BLaER1 (cell line): ENCODE measurements at regions not wholly inside any gene's neighbourhood (a gene's known extent, or its start where the extent isn't known, plus 50 kb on each side); places are given as distances from the start of the nearest gene placed in this dataset.

Source experiments
- H3K27ac ChIP-seq: shearing (Covaris generic); formaldehyde crosslinking; 2 replicates; pipeline ENCODE4 v1.8.1; 2022
- H3K27me3 ChIP-seq: shearing (Covaris generic); formaldehyde crosslinking; 2 replicates; pipeline ENCODE4 v1.8.1; 2022
- H3K36me3 ChIP-seq: shearing (Covaris generic); formaldehyde crosslinking; 2 replicates; pipeline ENCODE4 v1.8.1; 2022
- H3K4me1 ChIP-seq: shearing (Covaris generic); formaldehyde crosslinking; 2 replicates; pipeline ENCODE4 v1.8.1; 2022
- H3K4me2 ChIP-seq: shearing (Covaris generic); formaldehyde crosslinking; 2 replicates; pipeline ENCODE4 v1.8.1; 2022
- H3K4me3 ChIP-seq: shearing (Covaris generic); formaldehyde crosslinking; 2 replicates; pipeline ENCODE4 v1.8.1; 2022
- H3K9ac ChIP-seq: shearing (Covaris generic); formaldehyde crosslinking; 2 replicates; pipeline ENCODE4 v1.8.1; 2022
- H3K9me3 ChIP-seq: shearing (Covaris generic); formaldehyde crosslinking; 2 replicates; pipeline ENCODE4 v1.8.1; 2022
- H4K20me1 ChIP-seq: shearing (Covaris generic); formaldehyde crosslinking; 2 replicates; pipeline ENCODE4 v1.8.1; 2022
- Cebpa-rat ChIP-seq: shearing (Covaris generic); IDR thresholded peaks from 2 replicates; pipeline ENCODE4 v1.8.1; 2022

DNA sequence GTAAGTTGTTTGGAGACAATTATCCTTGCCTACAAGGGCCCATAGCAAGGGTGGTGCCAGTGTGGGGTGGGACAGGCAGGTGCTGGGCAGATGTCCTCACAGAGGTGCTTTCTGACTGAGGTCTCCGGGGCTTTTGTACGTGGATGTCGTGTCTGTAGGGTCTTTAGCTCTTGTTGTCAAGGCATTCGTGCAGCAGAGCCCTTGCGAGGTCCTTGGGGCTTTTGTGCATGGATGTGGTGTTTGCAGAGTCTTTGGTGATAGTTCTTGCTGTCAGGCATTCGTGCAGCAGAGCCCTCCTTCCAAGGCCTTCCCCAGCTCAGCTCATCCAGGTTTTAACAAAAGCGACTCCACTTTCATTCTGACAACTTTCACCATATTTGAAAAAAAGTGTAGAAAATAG, 116.0 kb upstream of the TMEM18 start:
- H3K27me3 ChIP-seq: no peaks in the 10 kb centered on the region
- H3K4me2 ChIP-seq: no peak overlapping the region
- no peak overlapping the region for H3K9ac ChIP-seq
- H4K20me1 ChIP-seq: no peaks in the 10 kb centered on the region
- H3K9me3 ChIP-seq: peaks cover 29% of the 10 kb centered on the region
- no peak overlapping the region for H3K4me3 ChIP-seq
- no peaks in the 10 kb centered on the region for H3K4me1 ChIP-seq
- no peaks in the 10 kb centered on the region; the same call in 1 of the 2 replicates for H3K36me3 ChIP-seq
- TF ChIP-seq Cebpa-rat: no peak
- H3K27ac ChIP-seq: no peak overlapping the region

DNA sequence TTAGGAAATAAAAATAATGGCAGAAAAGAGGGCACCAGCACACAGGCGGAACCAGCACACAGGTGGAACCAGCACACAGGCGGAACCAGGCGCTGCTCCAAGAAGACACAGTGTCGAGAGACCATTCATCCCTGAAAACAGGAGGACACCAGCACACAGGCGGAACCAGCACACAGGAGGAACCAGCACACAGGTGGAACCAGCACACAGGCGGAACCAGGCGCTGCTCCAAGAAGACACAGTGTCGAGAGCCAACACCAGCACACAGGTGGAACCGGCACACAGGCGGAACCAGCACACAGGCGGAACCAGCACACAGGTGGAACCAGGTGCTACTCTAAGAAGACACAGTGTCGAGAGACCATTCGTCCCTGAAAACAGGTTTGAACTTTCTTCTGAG, 115.5 kb upstream of the TMEM18 start:
- Histone ChIP-seq H3K4me3 (no peak overlapping the region), H3K4me1 (no peaks in the 10 kb centered on the region), H4K20me1 (no peaks in the 10 kb centered on the region), H3K9ac (no peak overlapping the region), H3K4me2 (no peak overlapping the region), H3K27me3 (no peaks in the 10 kb centered on the region), H3K27ac (no peak overlapping the region), H3K9me3 (peaks cover 32% of the 10 kb centered on the region), H3K36me3 (no peaks in the 10 kb centered on the region; the same call in 1 of the 2 replicates)
- no peak for TF ChIP-seq Cebpa-rat

DNA sequence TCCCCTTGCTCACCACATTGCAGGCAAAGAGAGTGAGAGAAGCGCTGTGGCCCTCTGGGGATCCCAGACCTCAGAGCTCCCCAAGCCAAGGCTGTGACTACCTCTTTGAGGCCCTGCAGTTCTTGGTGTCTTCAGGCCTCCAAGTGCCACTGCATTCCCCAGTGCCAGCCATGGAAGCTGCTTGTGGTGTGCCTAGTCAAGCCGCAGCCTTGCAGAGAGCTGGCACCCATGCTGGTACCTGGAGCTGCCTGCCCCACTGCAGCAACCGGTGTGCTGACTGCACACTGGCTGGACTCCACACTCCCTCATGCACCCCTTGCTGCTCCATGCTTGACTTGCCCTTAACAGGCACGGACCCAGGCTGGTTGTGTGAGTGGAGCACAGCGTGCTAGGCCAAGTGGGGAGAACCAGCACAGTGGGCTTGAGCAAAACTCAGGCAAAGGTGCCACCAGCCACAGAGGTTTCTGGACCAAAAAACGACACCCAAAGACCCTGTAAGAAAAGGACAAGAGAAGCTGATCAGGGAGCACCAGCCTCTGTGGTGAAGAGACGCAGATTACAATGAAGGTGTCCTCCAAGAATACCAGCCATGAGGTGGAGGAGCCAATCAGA, 113.5 kb upstream of the TMEM18 start:
- no peak overlapping the region for H3K4me2 ChIP-seq
- TF ChIP-seq Cebpa-rat: no peak
- no peaks in the 10 kb centered on the region; the same call in 1 of the 2 replicates for H3K36me3 ChIP-seq
- H3K4me3 ChIP-seq: no peak overlapping the region
- H3K27me3 ChIP-seq: no peaks in the 10 kb centered on the region
- H4K20me1 ChIP-seq: no peaks in the 10 kb centered on the region
- peaks cover 32% of the 10 kb centered on the region for H3K9me3 ChIP-seq
- H3K27ac ChIP-seq: no peak overlapping the region
- H3K9ac ChIP-seq: no peak overlapping the region
- no peaks in the 10 kb centered on the region for H3K4me1 ChIP-seq

DNA sequence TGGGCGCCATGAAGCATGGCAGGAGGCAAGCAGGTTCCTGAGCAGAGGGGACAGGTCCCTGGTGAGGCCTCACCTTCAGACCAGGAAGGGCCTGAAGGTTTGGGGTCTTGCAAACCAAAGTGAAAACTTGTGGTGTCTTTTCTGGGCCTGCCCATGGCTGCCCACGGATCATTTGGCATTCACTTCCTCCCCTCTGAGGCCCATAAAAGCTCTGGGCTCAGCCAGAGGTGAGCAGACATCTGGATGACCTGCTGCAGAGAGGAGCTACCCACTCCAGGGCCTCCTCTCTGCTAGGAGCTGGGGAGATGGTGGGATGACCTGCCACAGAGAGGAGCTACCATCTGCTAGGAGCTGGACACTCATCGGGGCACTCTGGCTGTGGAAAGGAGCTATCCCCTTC, 112.9 kb upstream of the TMEM18 start:
- H3K4me2 ChIP-seq: no peak overlapping the region

DNA sequence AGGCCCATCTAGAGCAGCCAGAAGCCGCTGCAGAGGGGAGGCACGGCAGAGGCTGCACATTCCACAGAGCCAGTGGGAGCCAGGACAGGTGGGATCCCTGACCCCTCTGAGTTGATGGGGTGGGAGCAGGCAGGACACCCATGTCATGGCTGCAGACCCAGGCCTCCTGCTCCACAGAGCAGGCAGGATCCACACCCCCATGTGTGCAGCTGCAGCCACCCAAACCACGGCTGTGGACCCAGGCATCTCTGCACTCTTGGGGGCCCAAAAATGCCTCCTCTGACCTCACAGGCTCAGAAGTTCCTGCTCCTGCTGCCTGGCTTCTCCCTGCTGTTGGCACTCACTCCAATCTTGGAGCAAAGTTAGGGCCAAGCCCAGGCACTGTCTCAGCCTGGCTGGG, 112.3 kb upstream of the TMEM18 start:
- H3K4me2 ChIP-seq: no peak overlapping the region
- no peak for TF ChIP-seq Cebpa-rat
- no peaks in the 10 kb centered on the region; the same call in 1 of the 2 replicates for H3K36me3 ChIP-seq
- no peak overlapping the region for H3K9ac ChIP-seq
- H3K4me3 ChIP-seq: no peak overlapping the region
- H3K9me3 ChIP-seq: peaks cover 32% of the 10 kb centered on the region
- H3K27ac ChIP-seq: no peak overlapping the region
- no peaks in the 10 kb centered on the region for H4K20me1 ChIP-seq
- H3K27me3 ChIP-seq: no peaks in the 10 kb centered on the region
- H3K4me1 ChIP-seq: no peaks in the 10 kb centered on the region

More for the DNA sequence above, 112.9 kb upstream of the TMEM18 start:
- no peaks in the 10 kb centered on the region; the same call in 1 of the 2 replicates for H3K36me3 ChIP-seq
- H3K27ac ChIP-seq: no peak overlapping the region
- H3K4me3 ChIP-seq: no peak overlapping the region
- peaks cover 32% of the 10 kb centered on the region for H3K9me3 ChIP-seq
- H3K4me1 ChIP-seq: no peaks in the 10 kb centered on the region
- TF ChIP-seq Cebpa-rat: no peak
- no peaks in the 10 kb centered on the region for H3K27me3 ChIP-seq
- no peak overlapping the region for H3K9ac ChIP-seq
- no peaks in the 10 kb centered on the region for H4K20me1 ChIP-seq

DNA sequence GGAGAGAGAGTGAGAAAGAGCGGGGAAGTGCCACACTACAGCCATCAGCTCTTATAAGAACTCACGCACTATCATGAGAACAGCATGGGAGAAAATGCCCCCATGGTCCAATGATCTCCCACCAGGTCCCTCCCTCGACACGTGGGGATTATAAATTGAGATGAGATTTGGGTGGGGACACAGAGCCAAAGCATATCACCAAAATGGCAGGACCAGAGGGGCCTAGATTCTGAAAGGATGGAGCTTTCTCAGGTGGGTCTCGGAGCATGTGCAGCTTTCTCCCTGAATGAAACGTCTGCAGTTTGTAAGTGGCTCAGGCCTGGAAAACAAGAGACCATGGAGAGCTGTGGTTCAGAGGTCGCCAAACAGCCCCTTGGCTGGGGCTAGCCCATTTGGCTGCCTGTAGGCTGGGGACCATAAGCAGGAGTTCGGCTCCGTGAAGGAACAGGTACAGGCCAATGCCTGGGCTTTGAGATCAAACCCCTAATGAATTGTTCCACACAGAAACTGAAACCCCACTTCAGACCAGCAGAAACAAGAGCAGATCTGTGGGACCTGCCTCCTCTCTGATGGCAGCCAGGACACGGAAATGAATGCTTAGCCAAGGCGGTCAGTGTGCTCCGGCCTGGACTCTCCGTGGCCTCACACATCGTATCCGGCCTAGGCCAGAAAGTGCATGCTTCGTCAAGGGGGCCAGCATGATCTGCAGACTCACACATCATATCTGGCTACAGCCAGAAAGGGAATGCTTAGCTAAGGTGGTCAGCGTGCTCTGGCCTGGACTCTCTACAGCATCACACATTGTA, 111.2 kb upstream of the TMEM18 start:
- H3K4me3 ChIP-seq: no peak overlapping the region
- TF ChIP-seq Cebpa-rat: no peak
- H3K27me3 ChIP-seq: no peaks in the 10 kb centered on the region
- peaks cover 32% of the 10 kb centered on the region for H3K9me3 ChIP-seq
- H3K9ac ChIP-seq: no peak overlapping the region
- H3K4me2 ChIP-seq: no peak overlapping the region
- no peak overlapping the region for H3K27ac ChIP-seq
- H3K36me3 ChIP-seq: no peaks in the 10 kb centered on the region; the same call in 1 of the 2 replicates
- no peaks in the 10 kb centered on the region for H4K20me1 ChIP-seq
- H3K4me1 ChIP-seq: no peaks in the 10 kb centered on the region

DNA sequence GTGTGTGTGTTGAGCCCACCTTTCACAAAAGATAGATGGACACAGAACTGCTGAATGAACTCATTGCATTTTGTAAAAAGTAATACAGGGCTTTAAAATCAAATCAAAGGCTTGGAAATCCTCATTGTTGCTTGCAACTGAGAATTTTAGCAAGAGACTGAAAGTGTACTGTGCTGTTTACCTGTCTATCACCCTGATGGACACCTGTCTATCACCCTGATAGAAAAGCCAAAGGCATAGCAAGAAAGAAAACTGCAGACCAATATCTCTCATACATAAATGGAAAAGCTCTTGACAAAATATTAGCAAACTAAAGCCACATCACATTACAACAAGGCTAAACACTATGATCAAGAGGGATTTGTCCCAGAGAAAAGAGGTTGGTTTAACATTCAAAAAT, 107.5 kb upstream of the TMEM18 start:
- H3K27me3 ChIP-seq: no peaks in the 10 kb centered on the region
- TF ChIP-seq Cebpa-rat: no peak
- H3K27ac ChIP-seq: no peak overlapping the region
- no peak overlapping the region for H3K4me3 ChIP-seq
- no peak overlapping the region for H3K4me2 ChIP-seq
- peaks cover 18% of the 10 kb centered on the region for H3K9me3 ChIP-seq
- no peaks in the 10 kb centered on the region for H3K4me1 ChIP-seq
- no peaks in the 10 kb centered on the region; the same call in 1 of the 2 replicates for H3K36me3 ChIP-seq
- H3K9ac ChIP-seq: no peak overlapping the region
- H4K20me1 ChIP-seq: no peaks in the 10 kb centered on the region

DNA sequence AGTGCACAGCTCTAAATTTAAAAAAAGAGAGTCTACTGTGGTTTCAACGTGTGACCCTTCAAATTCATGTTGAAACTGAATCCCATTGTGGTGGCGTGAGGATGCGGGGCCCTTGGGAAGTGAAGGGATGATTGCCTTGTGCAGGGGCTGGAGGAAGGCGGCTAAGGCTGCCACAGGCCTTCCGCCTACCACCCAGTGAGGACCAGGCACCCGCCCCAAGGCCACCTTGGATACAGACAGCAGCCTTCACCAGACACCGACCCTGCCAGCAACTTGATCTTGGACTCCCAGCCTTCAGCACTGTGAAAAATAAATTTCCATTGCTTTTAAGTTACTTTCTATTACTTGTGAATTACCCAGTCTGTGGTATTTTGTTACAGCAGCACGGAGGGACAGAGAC, 103.4 kb upstream of the TMEM18 start:
- Histone ChIP-seq H3K27me3 (no peaks in the 10 kb centered on the region), H3K4me1 (no peaks in the 10 kb centered on the region), H3K9ac (no peak overlapping the region), H4K20me1 (no peaks in the 10 kb centered on the region), H3K36me3 (no peaks in the 10 kb centered on the region), H3K4me2 (no peak overlapping the region), H3K27ac (no peak overlapping the region), H3K4me3 (no peak overlapping the region), H3K9me3 (no peaks in the 10 kb centered on the region)
- TF ChIP-seq Cebpa-rat: no peak

DNA sequence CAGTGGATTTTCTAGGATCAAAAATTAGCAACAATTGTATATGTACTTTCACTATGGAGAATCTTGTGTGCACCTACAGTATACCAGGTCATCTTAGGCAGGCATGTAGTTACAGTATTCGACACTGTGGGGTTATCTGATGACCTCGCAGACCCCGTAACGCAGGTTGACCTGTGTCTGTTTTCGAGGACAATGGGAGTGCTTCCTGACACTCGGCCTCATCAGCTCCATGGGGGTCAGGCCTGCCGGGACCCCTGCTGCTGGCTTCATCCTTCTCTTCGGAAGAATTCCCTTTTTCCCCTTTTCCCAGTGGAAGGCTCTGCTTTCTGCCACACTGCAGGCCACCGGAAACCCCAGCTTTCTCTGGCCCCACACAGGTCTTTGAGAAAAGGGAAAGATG, 102.8 kb upstream of the TMEM18 start:
- H3K27me3 ChIP-seq: no peaks in the 10 kb centered on the region

DNA sequence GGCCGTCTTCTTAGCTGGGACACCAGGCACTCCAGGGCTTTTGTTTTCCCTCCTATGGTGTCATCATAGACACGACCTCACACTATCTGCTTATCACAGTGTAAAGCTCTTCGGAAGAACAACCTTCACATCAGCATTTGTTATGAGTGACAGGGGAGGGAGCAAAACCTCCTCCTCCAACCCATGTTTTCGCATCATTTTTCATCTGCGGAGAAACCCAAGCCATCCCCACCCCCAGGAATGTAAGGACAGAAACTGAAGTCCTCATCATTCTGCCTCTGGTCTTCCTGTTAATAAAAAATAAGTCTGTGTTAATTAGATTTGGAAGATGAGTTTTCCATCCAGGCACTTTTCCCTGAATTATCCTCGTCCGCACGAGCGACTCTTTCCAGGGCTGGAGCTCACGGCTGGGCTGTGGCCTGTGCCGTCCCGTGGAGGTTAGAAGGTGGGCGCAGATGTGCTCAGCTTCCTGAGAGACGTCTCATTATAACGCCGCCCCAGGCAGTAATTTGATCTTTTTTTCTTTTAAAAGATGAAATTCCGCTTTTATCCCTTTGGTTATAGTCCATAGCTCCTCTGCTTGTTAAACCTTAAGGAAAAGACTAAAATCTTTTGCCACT, 101.6 kb upstream of the TMEM18 start:
- no peaks in the 10 kb centered on the region for H4K20me1 ChIP-seq
- H3K27ac ChIP-seq: no peak overlapping the region
- H3K9ac ChIP-seq: no peak overlapping the region
- no peak overlapping the region for H3K4me3 ChIP-seq
- H3K9me3 ChIP-seq: no peaks in the 10 kb centered on the region
- H3K4me2 ChIP-seq: no peak overlapping the region
- no peaks in the 10 kb centered on the region for H3K4me1 ChIP-seq
- no peaks in the 10 kb centered on the region for H3K27me3 ChIP-seq
- H3K36me3 ChIP-seq: no peaks in the 10 kb centered on the region
- no peak for TF ChIP-seq Cebpa-rat

More for the DNA sequence above, 102.8 kb upstream of the TMEM18 start:
- Histone ChIP-seq H3K27ac (no peak overlapping the region), H3K4me1 (no peaks in the 10 kb centered on the region), H3K9ac (no peak overlapping the region), H3K9me3 (no peaks in the 10 kb centered on the region), H3K36me3 (no peaks in the 10 kb centered on the region), H4K20me1 (no peaks in the 10 kb centered on the region), H3K4me2 (no peak overlapping the region), H3K4me3 (no peak overlapping the region)
- no peak for TF ChIP-seq Cebpa-rat
